GM19455 (cell line): ENCODE measurements at regions not wholly inside any gene's neighbourhood (a gene's known extent, or its start where the extent isn't known, plus 50 kb on each side); places are given as distances from the start of the nearest gene placed in this dataset.

Source experiments
- ATAC-seq: cut with Tn5 transposase; IDR thresholded peaks from one replicate; pipeline ENCODE4 v1.9.1; 2021; ENCODE audit not compliant: unreplicated experiment

GRCh38 chr3:30945291-30945690 lies 50.8 kb upstream of the GADL1 start:
- ATAC-seq: no peak

- ATAC-seq: no peak
Observed at GRCh38 chr3:30948426-30948825, 54.0 kb upstream of the GADL1 start.

GRCh38 chr3:30951826-30952225 lies 57.4 kb upstream of the GADL1 start:
- no peak for ATAC-seq

- ATAC-seq: no peak
Observed at GRCh38 chr3:30952786-30953185, 58.3 kb upstream of the GADL1 start.

- ATAC-seq: no peak
Observed at GRCh38 chr3:30954426-30954825, 60.0 kb upstream of the GADL1 start.

- ATAC-seq: no peak
Observed at GRCh38 chr3:30962084-30962483, 67.6 kb upstream of the GADL1 start.

- no peak for ATAC-seq
Observed at GRCh38 chr3:30962493-30962892, 68.0 kb upstream of the GADL1 start.

- no peak for ATAC-seq
Observed at GRCh38 chr3:30963223-30963722, 68.8 kb upstream of the GADL1 start.

- peak; percentile 94 for ATAC-seq
Observed at GRCh38 chr3:30964612-30965011, 70.2 kb upstream of the GADL1 start.

GRCh38 chr3:30966896-30967295 lies 72.4 kb upstream of the GADL1 start:
- no peak for ATAC-seq

- no peak for ATAC-seq
Observed at GRCh38 chr3:30970183-30970582, 75.7 kb upstream of the GADL1 start.

GRCh38 chr3:30972449-30972848 lies 78.0 kb upstream of the GADL1 start:
- no peak for ATAC-seq

GRCh38 chr3:30974071-30974470 lies 79.6 kb upstream of the GADL1 start:
- ATAC-seq: no peak

- no peak for ATAC-seq
Observed at GRCh38 chr3:30977592-30977991, 83.1 kb upstream of the GADL1 start.

GRCh38 chr3:30980993-30981392 lies 86.5 kb upstream of the GADL1 start:
- ATAC-seq: no peak

GRCh38 chr3:30982416-30983075 lies 88.1 kb upstream of the GADL1 start:
- no peak for ATAC-seq

- ATAC-seq: no peak
Observed at GRCh38 chr3:30984855-30985749, 90.6 kb upstream of the GADL1 start.

GRCh38 chr3:30986551-30986950 lies 92.1 kb upstream of the GADL1 start:
- no peak for ATAC-seq

GRCh38 chr3:30988769-30989168 lies 94.3 kb upstream of the GADL1 start:
- ATAC-seq: no peak

GRCh38 chr3:30989276-30990030 lies 95.0 kb upstream of the GADL1 start:
- ATAC-seq: no peak

GRCh38 chr3:30996467-30996866 lies 102.0 kb upstream of the GADL1 start:
- no peak for ATAC-seq
